ENCODE measurements at regions not wholly inside any gene's neighbourhood (a gene's known extent, or its start where the extent isn't known, plus 50 kb on each side); places are given as distances from the start of the nearest gene placed in this dataset.

- DNase-seq (no peak), ATAC-seq (ENCODE audit: insufficient read depth, low read depth) (no peak)
- Histone ChIP-seq H4K20me1 (ENCODE audit: insufficient read depth, low read length) (no peaks in the 10 kb centered on the region; the same call in 1 of the 2 replicates), H2AFZ (ENCODE audit: low read depth, low read length) (no peak overlapping the region), H3K79me2 (ENCODE audit: insufficient read depth, low read length) (no peaks in the 10 kb centered on the region), H3K4me2 (ENCODE audit: insufficient read depth, low read length) (no peak overlapping the region), H3K36me3 (ENCODE audit: insufficient read depth, low read length) (no peaks in the 10 kb centered on the region), H3K27me3 (ENCODE audit: insufficient read depth, low read length, poor library complexity) (no peaks in the 10 kb centered on the region), H3K9me3 (ENCODE audit: insufficient read depth, low read length, severe bottlenecking) (no peaks in the 10 kb centered on the region), H3K9ac (ENCODE audit: low read depth, low read length) (no peak overlapping the region), H3K27ac (ENCODE audit: low read length) (no peak overlapping the region), H3K4me3 (ENCODE audit: low read depth in 1 of 2, low read length in 2 of 2) (no peak overlapping the region), H3K4me1 (ENCODE audit: insufficient read depth, low read length) (no peaks in the 10 kb centered on the region)
- TF ChIP-seq EZH2 (IDR thresholded peaks at IDR 0.05; ENCODE audit: borderline replicate concordance, low read depth, low read length, severe bottlenecking), result no peak
- TF ChIP-seq, protein P1, sequence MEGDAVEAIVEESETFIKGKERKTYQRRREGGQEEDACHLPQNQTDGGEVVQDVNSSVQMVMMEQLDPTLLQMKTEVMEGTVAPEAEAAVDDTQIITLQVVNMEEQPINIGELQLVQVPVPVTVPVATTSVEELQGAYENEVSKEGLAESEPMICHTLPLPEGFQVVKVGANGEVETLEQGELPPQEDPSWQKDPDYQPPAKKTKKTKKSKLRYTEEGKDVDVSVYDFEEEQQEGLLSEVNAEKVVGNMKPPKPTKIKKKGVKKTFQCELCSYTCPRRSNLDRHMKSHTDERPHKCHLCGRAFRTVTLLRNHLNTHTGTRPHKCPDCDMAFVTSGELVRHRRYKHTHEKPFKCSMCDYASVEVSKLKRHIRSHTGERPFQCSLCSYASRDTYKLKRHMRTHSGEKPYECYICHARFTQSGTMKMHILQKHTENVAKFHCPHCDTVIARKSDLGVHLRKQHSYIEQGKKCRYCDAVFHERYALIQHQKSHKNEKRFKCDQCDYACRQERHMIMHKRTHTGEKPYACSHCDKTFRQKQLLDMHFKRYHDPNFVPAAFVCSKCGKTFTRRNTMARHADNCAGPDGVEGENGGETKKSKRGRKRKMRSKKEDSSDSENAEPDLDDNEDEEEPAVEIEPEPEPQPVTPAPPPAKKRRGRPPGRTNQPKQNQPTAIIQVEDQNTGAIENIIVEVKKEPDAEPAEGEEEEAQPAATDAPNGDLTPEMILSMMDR (IDR thresholded peaks at IDR 0.05; ENCODE audit: borderline replicate concordance, extremely low read depth, low read length, poor library complexity, severe bottlenecking), result no peak
Measured at GRCh38 chr1:3986686-3987218, 86.7 kb upstream of the C1orf174 start.

DNA sequence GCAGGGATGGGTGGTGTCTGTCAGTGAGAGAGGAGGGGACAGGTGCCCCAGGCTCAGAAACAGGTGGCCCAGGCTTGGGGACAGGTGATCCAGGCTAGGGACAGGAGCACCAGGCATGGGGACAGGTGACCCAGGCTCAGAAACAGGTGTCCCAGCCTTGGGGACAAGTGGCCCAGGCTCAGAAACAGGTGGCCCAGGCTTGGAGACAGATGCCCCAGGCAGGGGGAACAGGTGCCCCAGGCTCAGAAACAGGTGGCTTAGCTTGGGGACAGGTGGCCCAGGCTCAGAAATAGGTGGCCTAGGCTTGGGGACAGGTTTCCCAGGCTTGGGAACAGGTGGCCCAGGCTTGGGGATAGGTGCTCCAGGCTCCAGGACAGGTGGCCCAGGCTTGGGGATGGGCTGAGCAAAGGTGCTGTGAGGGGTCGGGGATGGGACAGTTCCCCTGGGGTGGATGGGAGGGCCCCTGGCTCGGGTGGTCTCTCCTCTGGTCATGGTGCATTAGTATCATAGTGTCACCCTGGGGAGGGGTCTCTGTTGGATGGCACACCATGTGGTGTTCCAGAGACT, 87.7 kb upstream of the C1orf174 start:
- no peaks in the 10 kb centered on the region for H3K79me2 ChIP-seq (ENCODE audit: insufficient read depth, low read length)
- H3K4me2 ChIP-seq (ENCODE audit: insufficient read depth, low read length), result no peak overlapping the region
- no peaks in the 10 kb centered on the region for H3K27me3 ChIP-seq (ENCODE audit: insufficient read depth, low read length, poor library complexity)
- no peaks in the 10 kb centered on the region for H4K20me1 ChIP-seq (ENCODE audit: insufficient read depth, low read length)
- H3K4me1 ChIP-seq (ENCODE audit: insufficient read depth, low read length), result no peaks in the 10 kb centered on the region
- TF ChIP-seq EZH2 (IDR thresholded peaks at IDR 0.05; ENCODE audit: borderline replicate concordance, low read depth, low read length, severe bottlenecking), result no peak
- TF ChIP-seq, protein P1 (IDR thresholded peaks at IDR 0.05; ENCODE audit: borderline replicate concordance, extremely low read depth, low read length, poor library complexity, severe bottlenecking), result no peak
- ATAC-seq (ENCODE audit: insufficient read depth, low read depth) (no peak), DNase-seq (no peak)
- no peak overlapping the region for H3K9ac ChIP-seq (ENCODE audit: low read depth, low read length)
- no peaks in the 10 kb centered on the region for H3K9me3 ChIP-seq (ENCODE audit: insufficient read depth, low read length, severe bottlenecking)
- no peak overlapping the region for H3K27ac ChIP-seq (ENCODE audit: low read length)
- no peak overlapping the region for H2AFZ ChIP-seq (ENCODE audit: low read depth, low read length)
- no peaks in the 10 kb centered on the region for H3K36me3 ChIP-seq (ENCODE audit: insufficient read depth, low read length)
- no peak overlapping the region for H3K4me3 ChIP-seq (ENCODE audit: low read depth in 1 of 2, low read length in 2 of 2)

DNA sequence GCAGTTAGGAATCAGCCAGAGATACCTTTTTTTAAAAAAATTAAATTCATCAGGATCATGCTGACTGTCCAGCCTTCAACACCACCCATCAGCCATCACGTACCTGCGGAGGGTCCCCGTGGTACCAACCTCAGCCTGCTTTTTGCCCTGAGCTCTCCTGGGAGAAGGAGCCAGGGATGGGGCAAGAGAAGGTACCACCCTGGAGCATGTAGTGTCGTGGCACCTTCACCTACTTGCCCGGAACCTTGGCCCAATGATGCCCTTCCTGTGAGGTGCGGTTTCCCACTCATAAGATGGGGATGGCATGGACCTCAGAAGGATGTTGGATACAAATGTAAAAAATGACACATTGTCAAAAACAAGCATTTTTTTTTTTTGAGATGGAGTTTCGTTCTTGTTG, 88.4 kb upstream of the C1orf174 start:
- no peak for ATAC-seq (ENCODE audit: insufficient read depth, low read depth)
- Histone ChIP-seq H3K9ac (ENCODE audit: low read depth, low read length) (no peak overlapping the region), H3K4me1 (ENCODE audit: insufficient read depth, low read length) (no peaks in the 10 kb centered on the region), H2AFZ (ENCODE audit: low read depth, low read length) (no peak overlapping the region), H3K4me3 (ENCODE audit: low read depth in 1 of 2, low read length in 2 of 2) (no peak overlapping the region), H3K27ac (ENCODE audit: low read length) (no peak overlapping the region), H3K9me3 (ENCODE audit: insufficient read depth, low read length, severe bottlenecking) (no peaks in the 10 kb centered on the region), H3K36me3 (ENCODE audit: insufficient read depth, low read length) (no peaks in the 10 kb centered on the region), H4K20me1 (ENCODE audit: insufficient read depth, low read length) (no peaks in the 10 kb centered on the region), H3K27me3 (ENCODE audit: insufficient read depth, low read length, poor library complexity) (no peaks in the 10 kb centered on the region), H3K79me2 (ENCODE audit: insufficient read depth, low read length) (no peaks in the 10 kb centered on the region), H3K4me2 (ENCODE audit: insufficient read depth, low read length) (no peak overlapping the region)
- no peak for TF ChIP-seq EZH2 (IDR thresholded peaks at IDR 0.05; ENCODE audit: borderline replicate concordance, low read depth, low read length, severe bottlenecking)
- TF ChIP-seq, protein P1 (IDR thresholded peaks at IDR 0.05; ENCODE audit: borderline replicate concordance, extremely low read depth, low read length, poor library complexity, severe bottlenecking), result no peak
- DNase-seq, result no peak

All from DND-41 (cell line).